PC-3 (cell line): ENCODE measurements at regions not wholly inside any gene's neighbourhood (a gene's known extent, or its start where the extent isn't known, plus 50 kb on each side); places are given as distances from the start of the nearest gene placed in this dataset.

Source experiments
- CTCF ChIP-seq: fragments of 300-600 bp; sonication (generic); conservative IDR thresholded peaks from 2 replicates; pipeline ENCODE4 v1.5.1; 2017; ENCODE audit warnings: antibody characterized with exemption, low read depth, mild to moderate bottlenecking, low read length
- EZH2 ChIP-seq: fragments of 300-600 bp; sonication (generic); IDR thresholded peaks from one replicate; pipeline ENCODE4 v1.6.1; 2017; ENCODE audit warnings: antibody characterized with exemption, mild to moderate bottlenecking, low read length; ENCODE audit not compliant: unreplicated experiment

DNA sequence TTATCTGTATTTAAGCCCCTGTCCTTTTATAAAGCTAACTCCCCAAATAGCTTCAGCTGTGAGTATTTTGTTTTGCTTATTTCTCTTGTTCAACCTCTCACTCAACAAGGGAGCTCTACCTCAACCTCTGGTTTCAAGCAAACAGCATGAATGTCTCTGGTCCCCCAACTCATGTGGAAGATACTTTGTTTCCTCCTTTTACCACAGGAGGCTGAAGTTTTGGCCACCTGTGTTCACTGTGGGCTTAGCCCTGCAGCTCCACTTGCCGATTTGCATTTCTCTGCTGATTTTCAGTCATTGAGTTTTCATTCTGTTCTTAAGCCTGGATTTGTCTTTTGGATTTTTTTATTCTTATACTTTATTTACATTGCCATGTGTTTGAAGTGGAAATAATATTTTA, 613.1 kb downstream of the USP25 start:
- TF ChIP-seq CTCF = no peak
- no peak for TF ChIP-seq EZH2
